ENCODE measurements at regions not wholly inside any gene's neighbourhood (a gene's known extent, or its start where the extent isn't known, plus 50 kb on each side); places are given as distances from the start of the nearest gene placed in this dataset.

DNA sequence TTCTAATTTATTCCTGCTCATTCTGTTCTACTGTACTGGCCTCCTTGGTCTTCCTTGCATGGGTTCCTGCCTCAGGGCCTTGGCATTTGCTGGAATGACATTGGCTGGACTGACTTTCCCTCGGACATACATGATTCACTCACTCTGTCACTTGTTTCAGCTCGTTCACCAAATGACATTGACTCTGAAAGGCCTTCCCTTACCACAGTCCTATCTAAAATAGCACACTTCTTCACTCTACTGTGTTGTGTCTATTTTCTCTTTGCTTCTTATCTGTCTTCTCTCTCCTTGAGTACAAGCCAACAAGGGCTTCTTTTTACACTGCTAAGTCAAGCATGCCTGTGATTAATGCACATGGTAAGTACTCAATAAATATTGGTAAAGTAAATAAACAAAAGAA is 65.6 kb downstream of the SCG2 start:
- H3K36me3 ChIP-seq (ENCODE audit: insufficient read depth, low read length): no peaks in the 10 kb centered on the region
- CTCF ChIA-PET (ENCODE audit: partially characterized antibody): no interaction called here
- H3K4me1 ChIP-seq (ENCODE audit: insufficient read depth, low read length): no peaks in the 10 kb centered on the region
- no peaks in the 10 kb centered on the region for H3K4me1 Mint-ChIP-seq
- no peak overlapping the region for H3K27ac ChIP-seq (ENCODE audit: low read depth, low read length)
- no peak overlapping the region for H3K4me3 Mint-ChIP-seq
- intact Hi-C loops (cut with micrococcal nuclease): no loop called here
- no peaks in the 10 kb centered on the region for H3K27me3 ChIP-seq (ENCODE audit: insufficient read depth, low read length)
- H3K9me3 Mint-ChIP-seq: peaks cover 0 to 5% (median 0%) of the 10 kb centered on the region in 8 donors
- POLR2A ChIA-PET (ENCODE audit: partially characterized antibody): no interaction called here
- H3K36me3 Mint-ChIP-seq: no peaks in the 10 kb centered on the region
- no peak overlapping the region for H3K27ac Mint-ChIP-seq
- DNase-seq: no peak
- H3K4me3 ChIP-seq (ENCODE audit: low read length in 2 of 2): no peak overlapping the region
- no peaks in the 10 kb centered on the region for H3K9me3 ChIP-seq (ENCODE audit: control insufficient read depth in 1 of 2, low read length in 2 of 2)
- H3K27me3 Mint-ChIP-seq: no peaks in the 10 kb centered on the region

DNA sequence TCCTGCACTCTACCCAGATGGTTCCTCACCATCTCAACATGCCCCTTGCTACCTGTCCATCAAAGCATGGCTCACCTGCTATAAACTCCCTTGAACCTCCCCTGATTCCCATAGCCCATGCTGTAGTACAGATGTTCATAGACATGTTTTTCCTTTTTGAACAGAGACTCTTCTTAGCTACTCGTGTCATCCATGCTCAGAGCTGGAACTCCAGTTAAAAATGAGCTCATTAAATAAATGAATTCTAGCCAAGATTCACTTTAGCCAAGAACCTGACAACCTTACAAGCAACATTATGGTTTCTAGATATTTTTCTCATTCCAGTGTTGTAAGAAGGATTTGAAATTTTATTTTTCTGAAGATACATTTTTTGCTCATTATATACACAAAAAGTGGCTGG is 65.0 kb downstream of the SCG2 start:
- no peaks in the 10 kb centered on the region for H3K36me3 Mint-ChIP-seq
- no peaks in the 10 kb centered on the region for H3K4me1 Mint-ChIP-seq
- Histone ChIP-seq H3K27ac (ENCODE audit: low read depth, low read length) (no peak overlapping the region), H3K27me3 (ENCODE audit: insufficient read depth, low read length) (no peaks in the 10 kb centered on the region), H3K9me3 (ENCODE audit: control insufficient read depth in 1 of 2, low read length in 2 of 2) (no peaks in the 10 kb centered on the region), H3K36me3 (ENCODE audit: insufficient read depth, low read length) (no peaks in the 10 kb centered on the region), H3K4me3 (ENCODE audit: low read length in 2 of 2) (no peak overlapping the region), H3K4me1 (ENCODE audit: insufficient read depth, low read length) (no peaks in the 10 kb centered on the region)
- no peak for DNase-seq
- H3K4me3 Mint-ChIP-seq: no peak overlapping the region
- no peak overlapping the region for H3K27ac Mint-ChIP-seq
- H3K9me3 Mint-ChIP-seq: peaks cover 0 to 5% (median 0%) of the 10 kb centered on the region in 8 donors
- no peaks in the 10 kb centered on the region for H3K27me3 Mint-ChIP-seq
- intact Hi-C loops (cut with micrococcal nuclease): no loop called here
- ChIA-PET CTCF (ENCODE audit: partially characterized antibody) (no interaction called here), POLR2A (ENCODE audit: partially characterized antibody) (no interaction called here)

DNA sequence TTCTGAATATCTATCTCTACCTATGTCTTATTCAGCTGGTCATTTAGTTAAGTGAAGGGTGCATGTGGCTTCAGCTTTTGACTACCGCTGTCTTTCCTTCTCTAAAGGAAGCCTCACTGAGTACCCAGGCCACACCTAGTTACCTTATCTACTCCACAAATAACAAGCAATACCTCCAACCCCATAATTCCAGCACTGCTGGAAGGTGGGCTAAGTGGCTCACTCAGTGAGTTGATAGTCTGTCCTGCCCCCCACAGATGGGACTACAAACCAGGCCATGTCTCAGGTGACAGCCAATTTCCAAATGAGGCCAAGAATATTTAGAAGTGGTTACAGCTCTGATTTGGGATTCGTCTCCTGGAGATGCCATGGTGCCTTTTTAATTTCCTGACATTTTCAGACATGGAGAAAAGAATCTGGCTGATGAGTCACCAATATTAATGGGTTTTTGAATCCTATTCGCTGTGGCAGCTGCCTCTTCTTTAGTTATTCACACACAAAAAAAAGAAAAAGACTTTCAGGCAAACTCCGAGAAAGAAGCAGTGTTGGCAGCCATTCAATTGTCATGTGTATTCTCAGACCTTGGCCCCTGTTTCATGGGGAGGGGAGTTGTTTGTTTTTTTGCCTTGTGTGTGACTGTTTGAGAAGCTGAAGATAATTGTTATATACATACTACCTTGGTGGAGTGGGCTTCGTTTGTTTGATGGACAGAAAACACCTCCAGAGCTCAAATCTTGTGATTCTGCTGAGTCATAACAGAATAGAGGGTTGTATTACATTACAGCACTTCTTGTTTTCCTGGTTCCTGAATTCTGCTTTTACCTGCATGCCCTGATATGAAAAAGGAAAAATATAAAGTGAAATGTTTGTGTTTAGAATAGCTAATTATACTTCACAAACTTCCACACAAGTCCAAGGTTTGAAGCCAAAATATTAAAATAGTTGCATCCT is 64.2 kb downstream of the SCG2 start:
- H3K27me3 Mint-ChIP-seq: no peaks in the 10 kb centered on the region
- no peak overlapping the region for H3K4me3 Mint-ChIP-seq
- POLR2A ChIA-PET (ENCODE audit: partially characterized antibody): no interaction called here
- H3K27ac Mint-ChIP-seq: no peak overlapping the region
- Histone ChIP-seq H3K4me3 (ENCODE audit: low read length in 2 of 2) (no peak overlapping the region), H3K4me1 (ENCODE audit: insufficient read depth, low read length) (no peaks in the 10 kb centered on the region), H3K9me3 (ENCODE audit: control insufficient read depth in 1 of 2, low read length in 2 of 2) (no peaks in the 10 kb centered on the region), H3K36me3 (ENCODE audit: insufficient read depth, low read length) (no peaks in the 10 kb centered on the region), H3K27me3 (ENCODE audit: insufficient read depth, low read length) (no peaks in the 10 kb centered on the region), H3K27ac (ENCODE audit: low read depth, low read length) (no peak overlapping the region)
- H3K36me3 Mint-ChIP-seq: no peaks in the 10 kb centered on the region
- DNase-seq: no peak
- no peaks in the 10 kb centered on the region for H3K4me1 Mint-ChIP-seq
- no peaks in the 10 kb centered on the region for H3K9me3 Mint-ChIP-seq
- CTCF ChIA-PET (ENCODE audit: partially characterized antibody): no interaction called here
- intact Hi-C loops (cut with micrococcal nuclease): no loop called here

- H3K27ac ChIP-seq (ENCODE audit: low read depth, low read length): no peak overlapping the region
- H3K9me3 ChIP-seq (ENCODE audit: control insufficient read depth in 1 of 2, low read length in 2 of 2): no peaks in the 10 kb centered on the region
- ChIA-PET CTCF (ENCODE audit: partially characterized antibody) (no interaction called here), POLR2A (ENCODE audit: partially characterized antibody) (no interaction called here)
- H3K4me3 Mint-ChIP-seq: no peak overlapping the region
- no peaks in the 10 kb centered on the region for H3K4me1 Mint-ChIP-seq
- intact Hi-C loops (cut with micrococcal nuclease): no loop called here
- no peak for DNase-seq
- no peak overlapping the region for H3K27ac Mint-ChIP-seq
- no peaks in the 10 kb centered on the region for H3K27me3 ChIP-seq (ENCODE audit: insufficient read depth, low read length)
- no peaks in the 10 kb centered on the region for H3K36me3 Mint-ChIP-seq
- H3K9me3 Mint-ChIP-seq: no peaks in the 10 kb centered on the region
- no peaks in the 10 kb centered on the region for H3K27me3 Mint-ChIP-seq
- H3K4me3 ChIP-seq (ENCODE audit: low read length in 2 of 2): no peak overlapping the region
- no peaks in the 10 kb centered on the region for H3K36me3 ChIP-seq (ENCODE audit: insufficient read depth, low read length)
- H3K4me1 ChIP-seq (ENCODE audit: insufficient read depth, low read length): no peaks in the 10 kb centered on the region
These were observed 63.2 kb downstream of the SCG2 start for GRCh38 chr2:223538920-223539440.

GRCh38 chr2:223541546-223541945 is 60.6 kb downstream of the SCG2 start:
- Mint-ChIP-seq H3K27me3 (no peaks in the 10 kb centered on the region), H3K9me3 (no peaks in the 10 kb centered on the region), H3K27ac (no peak overlapping the region), H3K4me1 (no peaks in the 10 kb centered on the region), H3K36me3 (no peaks in the 10 kb centered on the region), H3K4me3 (no peak overlapping the region)
- intact Hi-C loops (cut with micrococcal nuclease): no loop called here
- no peaks in the 10 kb centered on the region for H3K4me1 ChIP-seq (ENCODE audit: insufficient read depth, low read length)
- no peaks in the 10 kb centered on the region for H3K27me3 ChIP-seq (ENCODE audit: insufficient read depth, low read length)
- DNase-seq: no peak
- no peak overlapping the region for H3K4me3 ChIP-seq (ENCODE audit: low read length in 2 of 2)
- H3K36me3 ChIP-seq (ENCODE audit: insufficient read depth, low read length): no peaks in the 10 kb centered on the region
- POLR2A ChIA-PET (ENCODE audit: partially characterized antibody): no interaction called here
- no peaks in the 10 kb centered on the region for H3K9me3 ChIP-seq (ENCODE audit: control insufficient read depth in 1 of 2, low read length in 2 of 2)
- no peak overlapping the region for H3K27ac ChIP-seq (ENCODE audit: low read depth, low read length)
- CTCF ChIA-PET (ENCODE audit: partially characterized antibody): no interaction called here

DNA sequence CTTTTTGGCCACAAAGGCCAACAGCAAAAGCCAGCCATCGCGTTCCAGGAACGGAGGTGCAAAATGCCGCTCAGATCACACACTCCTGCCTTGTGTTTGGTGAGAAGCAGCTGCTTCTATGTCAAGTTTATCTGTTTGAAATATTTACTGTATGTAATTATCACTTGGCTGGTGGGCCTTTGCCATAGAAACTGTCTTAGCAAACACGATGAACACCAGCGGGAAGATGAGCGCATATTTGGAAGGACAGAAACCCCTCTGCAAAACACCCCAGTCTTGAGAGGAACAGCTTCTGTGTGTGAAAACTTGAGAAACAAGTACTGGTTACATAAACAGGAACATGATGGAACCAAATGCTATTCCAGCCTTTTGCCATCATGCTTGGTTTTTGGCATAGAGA is 59.7 kb downstream of the SCG2 start:
- Histone ChIP-seq H3K4me3 (ENCODE audit: low read length in 2 of 2) (no peak overlapping the region), H3K27ac (ENCODE audit: low read depth, low read length) (no peak overlapping the region), H3K27me3 (ENCODE audit: insufficient read depth, low read length) (no peaks in the 10 kb centered on the region), H3K4me1 (ENCODE audit: insufficient read depth, low read length) (no peaks in the 10 kb centered on the region), H3K9me3 (ENCODE audit: control insufficient read depth in 1 of 2, low read length in 2 of 2) (no peaks in the 10 kb centered on the region), H3K36me3 (ENCODE audit: insufficient read depth, low read length) (no peaks in the 10 kb centered on the region)
- H3K27me3 Mint-ChIP-seq: no peaks in the 10 kb centered on the region
- ChIA-PET CTCF (ENCODE audit: partially characterized antibody) (no interaction called here), POLR2A (ENCODE audit: partially characterized antibody) (no interaction called here)
- no peak overlapping the region for H3K27ac Mint-ChIP-seq
- no peak overlapping the region for H3K4me3 Mint-ChIP-seq
- H3K9me3 Mint-ChIP-seq: no peaks in the 10 kb centered on the region
- no peaks in the 10 kb centered on the region for H3K4me1 Mint-ChIP-seq
- intact Hi-C loops (cut with micrococcal nuclease): no loop called here
- no peaks in the 10 kb centered on the region for H3K36me3 Mint-ChIP-seq
- no peak for DNase-seq

- Mint-ChIP-seq H3K36me3 (no peaks in the 10 kb centered on the region), H3K4me3 (no peak overlapping the region), H3K4me1 (no peaks in the 10 kb centered on the region), H3K27ac (no peak overlapping the region), H3K27me3 (no peaks in the 10 kb centered on the region), H3K9me3 (peaks cover 0 to 3% (median 0%) of the 10 kb centered on the region in 8 donors)
- no peaks in the 10 kb centered on the region for H3K4me1 ChIP-seq (ENCODE audit: insufficient read depth, low read length)
- CTCF ChIA-PET (ENCODE audit: partially characterized antibody): no interaction called here
- no peak overlapping the region for H3K4me3 ChIP-seq (ENCODE audit: low read length in 2 of 2)
- H3K36me3 ChIP-seq (ENCODE audit: insufficient read depth, low read length): no peaks in the 10 kb centered on the region
- DNase-seq: no peak
- H3K27me3 ChIP-seq (ENCODE audit: insufficient read depth, low read length): no peaks in the 10 kb centered on the region
- intact Hi-C loops (cut with micrococcal nuclease): no loop called here
- POLR2A ChIA-PET (ENCODE audit: partially characterized antibody): no interaction called here
- H3K9me3 ChIP-seq (ENCODE audit: control insufficient read depth in 1 of 2, low read length in 2 of 2): no peaks in the 10 kb centered on the region
- H3K27ac ChIP-seq (ENCODE audit: low read depth, low read length): no peak overlapping the region
These were observed 56.8 kb downstream of the SCG2 start for GRCh38 chr2:223545406-223545805.
